ENCODE measurements at regions not wholly inside any gene's neighbourhood (a gene's known extent, or its start where the extent isn't known, plus 50 kb on each side); places are given as distances from the start of the nearest gene placed in this dataset.

DNA sequence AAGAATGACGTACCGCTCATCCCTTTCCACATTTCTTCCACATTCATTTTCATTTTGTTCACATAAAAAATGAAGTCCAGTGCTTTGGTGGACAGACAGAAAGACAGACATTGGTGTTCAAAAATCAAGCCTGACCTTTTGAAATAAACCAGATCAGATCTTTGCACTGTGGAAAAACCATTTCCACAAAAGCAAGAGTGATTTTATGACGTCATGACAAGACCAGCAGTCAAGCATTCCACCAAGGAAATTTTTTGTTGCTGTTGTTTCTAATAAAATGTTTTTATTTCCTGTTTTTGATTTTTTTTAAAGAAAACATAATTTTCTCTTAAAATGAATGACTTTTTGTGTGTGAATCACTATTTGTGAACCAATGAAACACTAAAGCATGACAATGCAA is 350.0 kb downstream of the KCNJ2 start:
- TF ChIP-seq, protein P1, sequence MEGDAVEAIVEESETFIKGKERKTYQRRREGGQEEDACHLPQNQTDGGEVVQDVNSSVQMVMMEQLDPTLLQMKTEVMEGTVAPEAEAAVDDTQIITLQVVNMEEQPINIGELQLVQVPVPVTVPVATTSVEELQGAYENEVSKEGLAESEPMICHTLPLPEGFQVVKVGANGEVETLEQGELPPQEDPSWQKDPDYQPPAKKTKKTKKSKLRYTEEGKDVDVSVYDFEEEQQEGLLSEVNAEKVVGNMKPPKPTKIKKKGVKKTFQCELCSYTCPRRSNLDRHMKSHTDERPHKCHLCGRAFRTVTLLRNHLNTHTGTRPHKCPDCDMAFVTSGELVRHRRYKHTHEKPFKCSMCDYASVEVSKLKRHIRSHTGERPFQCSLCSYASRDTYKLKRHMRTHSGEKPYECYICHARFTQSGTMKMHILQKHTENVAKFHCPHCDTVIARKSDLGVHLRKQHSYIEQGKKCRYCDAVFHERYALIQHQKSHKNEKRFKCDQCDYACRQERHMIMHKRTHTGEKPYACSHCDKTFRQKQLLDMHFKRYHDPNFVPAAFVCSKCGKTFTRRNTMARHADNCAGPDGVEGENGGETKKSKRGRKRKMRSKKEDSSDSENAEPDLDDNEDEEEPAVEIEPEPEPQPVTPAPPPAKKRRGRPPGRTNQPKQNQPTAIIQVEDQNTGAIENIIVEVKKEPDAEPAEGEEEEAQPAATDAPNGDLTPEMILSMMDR (IDR thresholded peaks at IDR 0.05), result no peak
- TF ChIP-seq EP300 (IDR thresholded peaks at IDR 0.05), result no peak

Data from ovary (tissue), 3 donors.